Posterior vena cava (tissue), 2 donors: ENCODE measurements at regions not wholly inside any gene's neighbourhood (a gene's known extent, or its start where the extent isn't known, plus 50 kb on each side); places are given as distances from the start of the nearest gene placed in this dataset.

Source experiments
- DNase-seq: peaks from one replicate; pipeline ENCODE4 v3.0.0-alpha.2; 2020; ENCODE audit warnings: low spot score
- intact Hi-C, 2 donors: fragments of 100-400 bp; cut with DNase I; formaldehyde crosslinking; loops; one replicate each; pipeline versions ENCODE4 v1.14.1 to v1.14.2; 2022 to 2023
- donor health status: DM: yes; HTN: yes; CAD: no.
- donor health status: DM: yes; HTN: yes; CAD: no.

DNA sequence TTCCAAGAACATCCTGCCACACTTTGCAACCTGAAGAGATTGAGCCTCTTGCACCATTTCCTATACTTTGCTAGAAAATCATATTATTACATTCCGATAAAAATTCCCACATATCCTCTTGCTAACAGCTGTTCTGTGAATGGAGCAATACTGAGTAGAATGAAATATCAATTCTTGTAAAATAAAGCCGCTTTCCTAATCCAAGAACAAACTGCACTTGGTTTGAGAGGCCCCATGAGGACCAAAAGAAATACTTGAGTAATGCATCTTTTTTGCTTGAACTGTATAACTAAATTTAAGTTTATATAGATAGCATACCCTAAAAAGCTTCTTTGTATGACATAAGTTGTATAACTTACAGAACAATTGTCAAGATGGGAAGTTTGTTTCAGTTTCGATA is 632.4 kb upstream of the SLC8A1 start:
- DNase-seq: no peak

DNA sequence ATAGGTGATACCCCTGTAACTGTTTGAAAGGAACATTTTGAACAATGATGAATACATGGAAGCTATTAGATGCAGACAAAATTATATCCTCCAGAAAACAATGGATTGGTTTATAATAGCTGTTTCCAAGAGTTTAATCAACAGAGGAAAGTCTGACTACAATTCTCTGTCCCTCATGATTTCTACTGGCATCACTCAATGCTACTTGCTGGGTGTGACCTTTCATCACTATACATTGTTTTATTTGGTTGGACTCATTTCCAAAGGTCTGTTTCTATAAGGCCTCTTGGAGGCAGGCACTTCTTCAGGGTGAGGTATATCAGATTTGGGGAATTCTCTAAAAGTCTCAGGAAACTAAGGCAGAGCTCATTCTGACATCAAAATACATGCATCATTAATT is 636.1 kb upstream of the SLC8A1 start:
- intact Hi-C loops: no loop called here
- no peak for DNase-seq

More for the DNA sequence above, 632.4 kb upstream of the SLC8A1 start:
- intact Hi-C loops: loop anchor here in 1 of 2 donors (5.0 kb wide), 1 partner anchor 352 kb away; no protein-coding TSS in a partner anchor

DNA sequence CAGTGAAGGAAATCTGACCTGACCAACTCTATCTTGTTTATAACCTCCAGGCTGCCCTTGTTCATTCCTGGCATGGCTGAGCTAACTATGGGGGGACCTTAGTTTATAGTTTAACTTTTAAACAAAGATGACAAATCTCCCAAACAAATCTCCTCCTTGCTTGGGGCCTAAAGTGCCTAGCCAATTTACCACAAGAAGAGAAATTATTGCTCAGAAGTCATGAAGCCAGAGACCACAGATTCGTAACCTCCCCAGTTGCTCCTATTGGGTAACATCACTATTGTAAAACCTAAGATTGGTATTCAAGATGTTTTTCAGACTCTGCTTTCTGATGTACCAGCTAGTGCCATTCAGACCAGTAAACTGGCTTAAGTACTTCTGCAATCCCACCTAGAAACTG is 649.4 kb upstream of the SLC8A1 start:
- intact Hi-C loops: no loop called here
- DNase-seq: no peak

DNA sequence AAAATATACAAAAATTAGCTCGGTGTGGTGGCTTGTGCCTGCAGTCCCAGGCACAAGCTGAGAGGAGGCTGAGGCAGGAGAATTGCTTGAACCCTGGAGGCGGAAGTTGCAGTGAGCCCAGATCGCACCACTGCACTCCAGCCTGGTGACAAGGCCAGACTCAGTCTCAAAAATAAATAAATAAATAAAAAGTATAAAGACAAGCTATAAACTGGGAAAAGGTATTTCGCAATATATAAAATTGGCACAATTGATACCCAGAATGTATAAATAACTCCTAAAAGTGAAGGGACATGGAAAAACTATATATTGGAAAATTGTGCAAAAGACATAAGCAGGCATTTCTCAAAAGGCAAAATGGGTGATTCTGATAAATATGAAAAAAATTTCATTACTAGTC is 657.9 kb upstream of the SLC8A1 start:
- DNase-seq: no peak
- intact Hi-C loops: no loop called here

DNA sequence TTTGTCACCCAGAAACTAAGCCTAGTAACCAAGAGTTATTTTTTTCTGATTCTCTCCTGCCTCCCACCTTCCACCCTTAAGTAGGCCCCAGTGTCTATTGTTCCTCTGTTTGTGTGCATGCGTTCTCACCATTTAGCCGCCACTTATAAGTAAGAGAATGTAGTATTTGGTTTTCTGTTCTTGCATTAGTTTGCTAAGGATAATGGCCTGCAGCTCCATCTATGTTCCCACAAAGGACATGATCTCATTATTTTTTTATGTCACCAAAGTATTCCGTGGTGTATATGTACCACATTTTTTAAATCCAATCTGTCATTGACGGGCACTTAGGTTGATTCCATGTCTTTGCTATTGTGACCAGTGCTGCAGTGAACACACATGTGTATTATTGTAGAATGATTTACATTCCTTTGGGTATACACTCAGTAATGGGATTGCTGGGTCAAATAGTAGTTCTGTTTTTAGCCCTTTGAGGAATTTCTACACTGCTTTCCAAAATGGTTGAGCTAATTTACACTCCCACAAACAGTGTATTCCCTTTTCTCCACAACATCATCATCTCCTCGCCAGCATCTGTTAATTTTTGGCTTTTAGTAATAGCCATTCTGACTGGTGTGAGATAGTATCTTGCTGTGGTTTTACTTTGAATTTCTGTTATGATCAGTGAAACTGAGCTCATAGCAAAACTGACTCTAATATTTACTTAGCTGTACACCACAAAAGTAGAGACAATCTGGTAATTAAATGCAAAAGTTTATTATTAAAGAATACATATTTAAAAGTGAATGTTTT is 660.1 kb upstream of the SLC8A1 start:
- intact Hi-C loops: no loop called here
- DNase-seq: no peak

DNA sequence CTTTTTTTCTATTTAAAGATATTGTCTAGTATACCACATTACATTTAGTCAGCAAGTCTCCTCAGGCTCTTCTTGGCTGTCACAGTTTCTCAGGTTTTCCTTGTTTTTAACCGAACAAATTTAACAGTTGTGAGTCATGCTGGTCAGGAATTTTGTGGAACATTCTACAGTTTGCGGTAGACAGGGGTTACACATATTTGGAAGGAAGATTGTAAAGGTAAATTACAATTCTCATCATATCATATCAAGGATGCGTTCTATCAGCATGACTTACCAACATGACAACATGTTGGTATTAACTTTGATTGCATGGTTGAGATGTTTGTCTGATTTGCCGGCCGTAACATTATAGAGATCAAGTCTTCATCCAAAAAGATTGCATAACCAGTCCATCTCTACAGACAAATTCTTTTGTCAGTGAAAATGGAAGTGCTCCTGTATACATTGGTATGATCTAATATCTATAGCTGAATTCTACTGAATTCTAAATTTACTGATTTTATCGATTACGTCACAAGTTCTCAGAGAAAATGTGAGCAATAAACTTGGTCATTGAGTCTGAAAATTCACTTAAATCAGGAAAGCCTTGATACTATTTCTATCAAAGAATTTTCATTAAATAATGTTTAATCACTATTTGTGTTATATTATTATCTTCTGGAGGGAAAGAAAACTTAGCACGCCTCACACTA is 664.4 kb upstream of the SLC8A1 start:
- DNase-seq: no peak
- intact Hi-C loops: no loop called here

DNA sequence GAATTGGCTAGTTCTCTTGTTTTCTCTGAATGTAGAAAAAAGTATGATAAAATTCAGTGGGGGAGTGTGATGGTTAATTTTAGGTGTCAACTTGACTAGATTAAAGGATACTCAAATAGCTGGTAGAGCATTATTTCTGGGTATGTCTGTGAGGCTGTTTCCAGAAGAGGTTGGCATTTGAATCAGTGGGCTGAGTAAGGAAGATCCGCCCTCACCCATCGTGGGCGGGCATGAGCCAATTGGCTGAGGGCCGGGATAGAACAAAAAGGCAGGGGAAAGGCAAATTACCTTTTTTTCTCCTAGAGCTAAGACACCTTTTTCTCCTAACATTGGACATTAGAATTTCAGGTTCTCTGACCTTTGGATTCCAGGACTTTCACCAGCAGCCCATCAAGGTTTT is 667.6 kb upstream of the SLC8A1 start:
- no peak for DNase-seq
- intact Hi-C loops: no loop called here

DNA sequence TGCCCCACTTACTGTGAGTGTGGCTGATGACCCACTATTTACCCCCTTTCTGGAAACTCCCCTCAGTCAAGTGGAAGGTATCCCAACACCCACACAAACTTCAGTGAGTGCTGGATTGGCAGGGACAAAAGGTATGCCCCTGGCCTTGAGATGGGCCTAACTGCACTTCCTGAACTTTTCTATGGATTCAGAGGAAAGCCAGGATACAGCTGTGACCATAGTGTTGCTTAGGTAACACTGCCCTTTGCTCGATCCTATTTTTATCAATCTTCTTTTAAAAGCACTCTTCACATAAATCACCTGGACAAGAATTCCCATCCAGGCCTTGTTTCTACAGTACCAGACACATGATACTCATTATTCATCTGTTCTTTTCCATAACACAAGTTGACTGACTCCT is 671.5 kb upstream of the SLC8A1 start:
- intact Hi-C loops: no loop called here
- DNase-seq: no peak

DNA sequence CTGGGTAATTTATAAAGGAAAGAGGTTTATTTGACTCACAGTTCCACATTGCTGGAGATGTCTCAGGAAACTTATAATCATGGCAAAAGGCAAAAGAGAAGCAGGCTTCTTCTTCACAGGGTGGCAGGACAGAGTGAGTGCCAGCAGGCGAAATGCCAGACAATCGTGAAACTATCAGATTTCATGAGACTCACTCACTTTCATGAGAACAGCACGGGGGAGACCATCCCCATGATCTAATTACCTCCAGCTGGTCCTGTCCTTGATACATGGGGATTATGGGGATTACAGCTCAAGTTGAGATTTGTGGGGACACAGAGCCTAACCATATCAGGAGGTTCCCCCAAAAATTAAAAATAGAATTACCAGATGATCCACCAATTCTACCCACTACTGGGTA is 675.5 kb upstream of the SLC8A1 start:
- DNase-seq: no peak
- intact Hi-C loops: no loop called here

DNA sequence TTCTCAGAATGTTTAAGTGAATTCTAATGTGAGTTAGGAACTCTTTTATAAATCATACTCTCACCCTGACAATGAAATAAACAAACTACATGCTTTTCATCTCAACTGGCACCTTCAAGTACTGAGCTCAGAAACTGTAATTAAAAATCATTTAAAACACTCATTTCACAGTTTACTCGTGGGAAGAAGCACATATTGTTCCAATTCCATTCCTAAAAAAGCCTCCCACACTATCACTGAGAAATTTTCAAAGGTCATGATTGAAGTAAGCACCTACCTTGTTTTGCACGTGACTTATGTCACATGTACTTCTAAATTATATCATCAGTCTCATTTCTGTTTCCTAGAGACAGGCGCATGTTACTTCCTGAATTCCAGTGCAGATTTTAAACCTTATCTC is 678.1 kb upstream of the SLC8A1 start:
- DNase-seq: no peak
- intact Hi-C loops: no loop called here

DNA sequence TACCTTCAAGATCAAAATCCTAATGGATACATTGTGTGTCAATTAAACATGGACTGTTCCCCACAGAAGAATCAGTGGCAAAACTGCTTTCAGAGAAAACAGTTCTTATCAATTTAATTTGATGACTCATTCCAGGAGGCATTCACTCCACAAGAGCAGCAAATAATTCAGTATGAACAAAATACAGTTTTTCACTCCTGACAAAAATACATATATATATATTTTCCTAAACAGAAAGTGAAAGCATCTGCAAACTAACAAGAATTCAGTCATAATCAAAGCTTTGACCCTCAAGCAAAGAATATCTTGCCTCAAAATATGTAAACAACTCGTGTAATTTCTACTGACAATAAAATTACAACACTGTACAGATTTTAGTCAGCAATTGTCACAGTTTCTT is 685.1 kb upstream of the SLC8A1 start:
- DNase-seq: no peak
- intact Hi-C loops: no loop called here

DNA sequence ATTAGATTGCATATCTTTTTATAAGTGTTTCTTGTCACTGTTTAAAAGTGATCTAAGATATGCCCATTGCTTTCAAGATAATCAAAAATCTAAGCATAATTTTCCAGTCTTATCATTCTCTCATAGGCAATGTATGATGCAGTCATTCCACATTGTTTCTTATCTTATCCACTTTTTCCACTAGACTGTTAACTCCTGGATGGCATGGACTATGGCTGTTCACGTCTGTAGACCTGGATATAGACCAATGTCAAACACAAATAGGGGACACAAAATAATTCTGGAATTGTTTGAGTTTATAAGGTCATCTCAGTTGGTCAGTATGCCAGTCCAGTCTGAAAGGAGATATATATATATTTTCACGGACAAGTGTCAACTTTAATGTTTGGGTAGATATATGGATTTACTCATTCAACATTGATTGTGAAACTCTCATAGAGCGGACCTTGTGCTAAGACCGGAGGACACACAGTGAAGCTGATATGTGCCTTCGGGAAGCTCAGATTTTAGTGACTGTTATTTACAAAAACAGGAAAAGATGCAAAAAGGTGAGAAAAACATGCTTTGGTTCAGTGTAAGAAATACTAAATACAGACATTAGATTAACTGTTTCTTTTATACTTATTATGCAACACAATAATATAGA is 689.4 kb upstream of the SLC8A1 start:
- DNase-seq: no peak
- intact Hi-C loops: no loop called here

DNA sequence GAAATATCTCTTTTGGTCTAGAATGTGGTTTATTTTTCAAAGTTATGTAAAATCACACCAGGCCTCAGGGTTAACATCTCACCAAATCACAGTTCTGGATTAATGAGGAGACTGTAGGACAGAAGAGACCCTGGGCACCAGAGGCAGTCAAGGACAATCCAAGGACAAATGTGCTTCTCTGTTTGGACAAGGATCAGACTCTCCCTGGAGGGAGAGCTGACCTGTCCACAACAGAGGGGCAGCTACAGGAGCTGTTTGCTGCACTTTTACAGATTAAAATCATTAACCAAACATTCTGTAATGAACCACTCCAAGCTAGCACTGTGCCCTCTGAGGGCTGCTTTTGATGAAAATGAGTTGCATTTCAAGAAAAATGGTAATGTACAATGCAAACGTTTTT is 690.6 kb upstream of the SLC8A1 start:
- DNase-seq: no peak
- intact Hi-C loops: no loop called here

DNA sequence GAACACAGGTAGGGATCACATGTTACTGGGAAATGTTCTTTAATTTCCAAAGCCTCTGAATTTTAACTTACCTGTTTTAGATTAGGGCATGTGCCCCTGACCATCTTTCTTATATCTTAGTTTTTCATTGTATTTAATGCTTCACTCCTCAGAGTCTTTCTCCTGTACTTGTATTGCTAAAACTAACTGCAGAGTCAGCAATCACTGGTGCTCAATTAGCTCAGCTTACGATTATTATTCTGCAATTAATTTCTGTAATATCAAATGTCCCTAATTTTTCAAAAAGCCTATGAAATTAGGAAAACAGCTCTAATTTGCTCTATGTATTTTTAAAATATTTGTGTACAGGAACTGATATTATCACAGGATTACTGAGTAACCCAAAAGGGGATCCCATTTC is 693.2 kb upstream of the SLC8A1 start:
- no peak for DNase-seq
- intact Hi-C loops: no loop called here

DNA sequence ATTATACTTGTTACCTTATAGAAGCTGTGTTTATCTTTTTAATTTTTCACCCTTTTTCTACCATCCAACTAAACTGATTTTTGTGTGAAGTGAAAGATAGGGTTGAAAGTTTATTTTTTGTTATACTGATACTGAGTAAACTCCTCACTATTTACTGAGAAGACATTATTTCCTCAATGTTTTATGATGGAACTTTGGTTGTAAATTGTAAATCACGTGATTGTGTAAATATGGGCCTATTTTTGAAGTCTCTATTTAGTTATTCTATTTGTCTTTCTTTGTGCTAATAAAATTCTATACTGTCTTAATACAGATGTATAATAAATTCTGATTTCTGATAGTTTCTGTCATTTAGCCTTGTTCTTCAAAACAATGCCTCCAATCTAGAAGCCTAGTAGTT is 697.2 kb upstream of the SLC8A1 start:
- no peak for DNase-seq
- intact Hi-C loops: no loop called here

DNA sequence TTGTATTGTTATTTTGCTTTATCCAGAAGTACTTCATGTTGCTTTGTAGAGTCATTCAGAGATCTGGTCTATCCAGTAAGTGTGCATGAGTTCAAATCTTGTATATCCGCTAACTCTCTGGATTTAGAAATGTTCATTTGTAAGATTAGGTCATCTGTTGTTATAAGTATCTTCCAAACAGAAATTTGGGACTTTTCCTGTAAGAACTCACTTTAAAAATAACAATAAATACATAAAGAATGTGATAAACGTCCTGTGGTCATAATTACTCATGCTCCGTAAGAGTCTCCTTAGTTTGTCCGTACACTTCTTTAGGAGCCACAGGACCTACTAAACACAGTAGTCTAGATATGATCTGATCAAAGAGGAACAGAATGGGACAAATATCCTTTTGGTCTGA is 699.9 kb upstream of the SLC8A1 start:
- intact Hi-C loops: no loop called here
- no peak for DNase-seq

DNA sequence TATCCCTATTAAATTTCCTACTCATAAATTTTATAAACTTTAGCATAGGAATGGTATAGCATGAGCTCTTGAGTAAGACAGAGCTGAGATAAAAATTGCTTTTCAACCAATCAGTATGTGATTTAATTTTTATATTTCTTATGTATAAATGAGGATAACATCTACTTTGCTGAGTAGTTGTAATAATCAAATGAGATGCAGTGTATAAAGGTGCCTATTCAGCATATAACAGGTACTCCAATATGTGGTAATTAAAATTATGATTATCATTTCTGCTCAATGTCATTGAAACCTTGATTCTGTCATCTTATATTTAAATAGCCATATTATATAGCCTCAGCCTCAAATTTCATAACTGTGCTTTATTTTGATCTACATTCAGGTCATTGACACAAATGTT is 700.4 kb upstream of the SLC8A1 start:
- no peak for DNase-seq
- intact Hi-C loops: no loop called here

DNA sequence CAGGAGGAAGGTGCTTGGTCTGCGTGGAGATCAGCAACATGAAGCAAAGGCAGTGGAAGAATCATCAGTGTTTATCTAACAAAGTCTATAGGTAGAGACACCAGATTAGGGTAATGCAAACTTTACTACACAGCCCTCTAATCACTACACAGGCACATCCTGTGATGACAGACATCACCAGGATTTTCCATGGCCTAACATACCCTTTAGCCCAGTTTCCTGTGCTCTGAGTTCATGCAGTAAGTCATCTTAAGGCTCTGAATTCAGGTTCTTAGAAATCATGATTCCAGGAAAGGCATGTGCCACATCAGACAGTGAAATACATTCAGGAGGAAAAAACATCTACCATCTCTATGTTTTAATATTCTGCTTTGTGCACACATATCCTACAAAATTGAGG is 708.5 kb upstream of the SLC8A1 start:
- intact Hi-C loops: no loop called here
- DNase-seq: no peak

DNA sequence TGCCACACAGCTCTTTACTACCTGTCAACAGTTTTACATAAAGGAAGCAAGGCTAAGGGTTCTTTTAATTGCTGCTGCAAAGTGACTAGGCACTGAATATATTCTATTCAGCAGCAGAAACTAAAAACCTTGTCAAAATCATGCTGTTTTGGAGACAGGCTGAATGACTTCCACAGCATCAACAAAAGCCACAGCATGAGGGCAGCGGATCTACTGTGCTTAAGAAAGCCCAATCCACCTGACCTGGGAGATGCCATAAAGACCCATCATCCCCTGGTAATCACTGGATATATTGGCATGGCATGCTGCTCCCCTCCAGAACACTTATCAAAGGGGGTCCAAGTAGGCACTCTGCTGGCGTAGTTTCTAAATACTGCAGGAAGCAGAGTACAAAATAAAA is 715.1 kb upstream of the SLC8A1 start:
- no peak for DNase-seq
- intact Hi-C loops: no loop called here

DNA sequence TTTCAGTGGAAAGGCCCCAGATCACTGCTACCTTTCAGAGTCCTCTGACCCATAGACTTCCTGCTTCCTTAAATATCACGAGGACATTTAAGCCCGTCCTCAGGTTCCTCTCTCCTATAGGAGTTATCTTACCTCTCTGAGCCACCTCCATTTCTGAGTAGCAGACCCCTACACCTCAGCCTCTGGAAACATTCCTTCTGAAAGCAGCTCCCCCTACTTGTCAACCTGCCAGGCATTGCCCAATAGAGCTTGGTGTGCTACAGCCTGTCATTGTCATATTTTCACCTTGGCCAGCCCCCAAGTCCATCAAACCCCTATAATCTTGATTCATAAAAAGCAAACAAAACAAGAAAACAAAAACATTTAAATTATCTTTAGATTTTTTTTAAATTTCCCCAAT is 717.9 kb upstream of the SLC8A1 start:
- intact Hi-C loops: no loop called here
- DNase-seq: no peak

DNA sequence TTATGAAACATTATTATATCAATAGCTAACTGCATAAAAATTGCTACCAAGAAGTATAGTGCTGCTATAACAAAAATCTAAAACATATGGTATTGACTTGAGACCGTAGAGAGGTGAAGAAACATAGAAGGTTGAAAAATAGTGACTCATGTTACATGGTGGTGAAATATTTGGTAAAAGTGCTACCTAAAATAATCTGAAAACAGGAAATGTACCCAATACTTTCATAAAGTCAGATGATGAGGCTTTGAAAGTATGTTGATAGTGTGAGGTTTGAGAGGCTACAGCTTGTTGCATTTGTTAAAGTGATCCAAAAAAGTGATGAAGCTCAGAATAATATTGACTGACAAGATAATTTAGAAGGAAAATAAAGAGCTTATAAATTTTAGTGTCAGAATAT is 718.7 kb upstream of the SLC8A1 start:
- no peak for DNase-seq
- intact Hi-C loops: no loop called here
